ENCODE measurements at regions not wholly inside any gene's neighbourhood (a gene's known extent, or its start where the extent isn't known, plus 50 kb on each side); places are given as distances from the start of the nearest gene placed in this dataset.

- no peak for TF ChIP-seq CEBPB (IDR thresholded peaks at IDR 0.05)
- no peak for TF ChIP-seq MAX (IDR thresholded peaks at IDR 0.05)
- TF ChIP-seq NFIC (IDR thresholded peaks at IDR 0.05): no peak
- no peak for TF ChIP-seq YY1 (IDR thresholded peaks at IDR 0.05; ENCODE audit: low read depth)
- no peak for TF ChIP-seq TCF12 (IDR thresholded peaks at IDR 0.05; ENCODE audit: low read depth)
- TF ChIP-seq EGR1 (IDR thresholded peaks at IDR 0.05): no peak
- TF ChIP-seq TAF1 (IDR thresholded peaks at IDR 0.05; ENCODE audit: low read depth): no peak
- TF ChIP-seq EP300 (IDR thresholded peaks at IDR 0.05; ENCODE audit: borderline replicate concordance): no peak
- no peak for TF ChIP-seq RAD21 (IDR thresholded peaks at IDR 0.05; ENCODE audit: low read depth)
- no peak for TF ChIP-seq ZBTB7A (IDR thresholded peaks at IDR 0.05; ENCODE audit: low read depth)
- TF ChIP-seq CREB1 (IDR thresholded peaks at IDR 0.05; ENCODE audit: low read depth): no peak
- no peak for TF ChIP-seq FOXM1 (IDR thresholded peaks at IDR 0.05; ENCODE audit: borderline replicate concordance, low read depth)
- TF ChIP-seq USF1 (IDR thresholded peaks at IDR 0.05): no peak
- TF ChIP-seq TEAD4 (IDR thresholded peaks at IDR 0.05): no peak
These were observed 752.7 kb downstream of the KCNA4 start for GRCh38 chr11:29263971-29264682.

- TF ChIP-seq TAF1 (IDR thresholded peaks at IDR 0.05; ENCODE audit: low read depth) (no peak), USF1 (IDR thresholded peaks at IDR 0.05) (no peak), RAD21 (IDR thresholded peaks at IDR 0.05; ENCODE audit: low read depth) (no peak), FOXM1 (IDR thresholded peaks at IDR 0.05; ENCODE audit: borderline replicate concordance, low read depth) (no peak), TCF12 (IDR thresholded peaks at IDR 0.05; ENCODE audit: low read depth) (no peak), CREB1 (IDR thresholded peaks at IDR 0.05; ENCODE audit: low read depth) (no peak), CEBPB (IDR thresholded peaks at IDR 0.05) (no peak), NFIC (IDR thresholded peaks at IDR 0.05) (no peak), YY1 (IDR thresholded peaks at IDR 0.05; ENCODE audit: low read depth) (no peak), MAX (IDR thresholded peaks at IDR 0.05) (no peak), EGR1 (IDR thresholded peaks at IDR 0.05) (no peak), TEAD4 (IDR thresholded peaks at IDR 0.05) (no peak), EP300 (IDR thresholded peaks at IDR 0.05; ENCODE audit: borderline replicate concordance) (no peak), REST (IDR thresholded peaks at IDR 0.05; ENCODE audit: low read depth) (no peak), ZBTB7A (IDR thresholded peaks at IDR 0.05; ENCODE audit: low read depth) (no peak)
These were observed 755.0 kb downstream of the KCNA4 start for GRCh38 chr11:29261831-29262230.

GRCh38 chr11:29260939-29261705 lies 755.7 kb downstream of the KCNA4 start:
- TF ChIP-seq TCF12 (IDR thresholded peaks at IDR 0.05; ENCODE audit: low read depth) (no peak), RAD21 (IDR thresholded peaks at IDR 0.05; ENCODE audit: low read depth) (peak; percentile 23; the same call in 1 of the 2 replicates), TEAD4 (IDR thresholded peaks at IDR 0.05) (no peak)

GRCh38 chr11:29258411-29258810 lies 758.4 kb downstream of the KCNA4 start:
- TF ChIP-seq USF1 (IDR thresholded peaks at IDR 0.05): no peak

- TF ChIP-seq YY1 (IDR thresholded peaks at IDR 0.05; ENCODE audit: low read depth) (no peak), CEBPB (IDR thresholded peaks at IDR 0.05) (no peak), TAF1 (IDR thresholded peaks at IDR 0.05; ENCODE audit: low read depth) (no peak), ZBTB7A (IDR thresholded peaks at IDR 0.05; ENCODE audit: low read depth) (no peak), NFIC (IDR thresholded peaks at IDR 0.05) (no peak), EP300 (IDR thresholded peaks at IDR 0.05; ENCODE audit: borderline replicate concordance) (no peak), EGR1 (IDR thresholded peaks at IDR 0.05) (no peak), USF1 (IDR thresholded peaks at IDR 0.05) (no peak), CREB1 (IDR thresholded peaks at IDR 0.05; ENCODE audit: low read depth) (no peak), REST (IDR thresholded peaks at IDR 0.05; ENCODE audit: low read depth) (no peak)
These were observed 760.2 kb downstream of the KCNA4 start for GRCh38 chr11:29256580-29256979.

Measured in Ishikawa (cell line).